ENCODE measurements at regions not wholly inside any gene's neighbourhood (a gene's known extent, or its start where the extent isn't known, plus 50 kb on each side); places are given as distances from the start of the nearest gene placed in this dataset.

DNA sequence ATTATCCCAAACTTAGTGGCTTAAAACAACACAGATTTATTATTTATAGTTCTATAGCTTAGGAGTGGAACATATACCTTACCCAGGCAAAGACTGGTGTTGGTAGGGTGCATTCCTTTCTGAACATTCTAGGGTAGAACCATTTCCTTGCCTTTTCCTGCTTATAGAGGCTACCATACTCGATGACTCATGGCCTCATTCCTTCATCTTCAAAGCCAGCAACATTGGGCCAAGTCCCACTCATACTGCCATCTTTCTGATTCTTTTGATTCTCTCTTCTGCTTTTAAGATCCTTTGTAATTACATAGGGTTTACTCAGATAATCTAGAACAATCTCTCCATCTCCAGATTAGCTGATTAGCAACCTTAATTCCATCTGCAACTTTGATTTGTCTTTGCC, 452.7 kb upstream of the KLF4 start:
- no peak for TF ChIP-seq CTCF (IDR thresholded peaks at IDR 0.05)
- no peak for TF ChIP-seq EZH2 (IDR thresholded peaks at IDR 0.05; ENCODE audit: borderline replicate concordance, insufficient read depth, low read depth, low read length, poor library complexity, severe bottlenecking)

Data from B cell (primary cell).